LNCAP (cell line): ENCODE measurements at regions not wholly inside any gene's neighbourhood (a gene's known extent, or its start where the extent isn't known, plus 50 kb on each side); places are given as distances from the start of the nearest gene placed in this dataset.

Experiments
- TF ChIP-seq, protein P1 (sequence below): fragments of 450-650 bp; IDR thresholded peaks from 2 replicates; pipeline ENCODE4 v1.5.1; 2017; ENCODE audit warnings: mild to moderate bottlenecking

DNA sequence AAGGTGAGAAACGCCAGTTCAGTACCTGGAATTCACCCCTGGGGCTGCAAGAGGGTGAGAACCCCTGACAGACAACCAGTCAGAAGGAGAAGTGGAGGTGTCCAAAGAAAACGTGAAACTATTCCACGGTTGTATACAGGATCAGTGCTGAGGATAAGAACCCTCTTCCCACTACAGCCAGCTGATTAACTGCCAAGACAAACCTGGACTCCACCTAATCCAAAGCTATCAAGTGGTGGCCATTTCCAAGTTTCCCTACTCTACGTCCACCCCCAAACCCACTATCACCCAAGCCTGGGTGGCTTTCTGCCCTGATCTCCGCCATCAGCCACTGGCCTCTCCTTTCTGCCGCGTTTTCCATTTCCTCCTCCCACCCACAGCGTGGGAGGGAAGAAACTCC lies 312.3 kb upstream of the ID2 start:
- TF ChIP-seq, protein P1, sequence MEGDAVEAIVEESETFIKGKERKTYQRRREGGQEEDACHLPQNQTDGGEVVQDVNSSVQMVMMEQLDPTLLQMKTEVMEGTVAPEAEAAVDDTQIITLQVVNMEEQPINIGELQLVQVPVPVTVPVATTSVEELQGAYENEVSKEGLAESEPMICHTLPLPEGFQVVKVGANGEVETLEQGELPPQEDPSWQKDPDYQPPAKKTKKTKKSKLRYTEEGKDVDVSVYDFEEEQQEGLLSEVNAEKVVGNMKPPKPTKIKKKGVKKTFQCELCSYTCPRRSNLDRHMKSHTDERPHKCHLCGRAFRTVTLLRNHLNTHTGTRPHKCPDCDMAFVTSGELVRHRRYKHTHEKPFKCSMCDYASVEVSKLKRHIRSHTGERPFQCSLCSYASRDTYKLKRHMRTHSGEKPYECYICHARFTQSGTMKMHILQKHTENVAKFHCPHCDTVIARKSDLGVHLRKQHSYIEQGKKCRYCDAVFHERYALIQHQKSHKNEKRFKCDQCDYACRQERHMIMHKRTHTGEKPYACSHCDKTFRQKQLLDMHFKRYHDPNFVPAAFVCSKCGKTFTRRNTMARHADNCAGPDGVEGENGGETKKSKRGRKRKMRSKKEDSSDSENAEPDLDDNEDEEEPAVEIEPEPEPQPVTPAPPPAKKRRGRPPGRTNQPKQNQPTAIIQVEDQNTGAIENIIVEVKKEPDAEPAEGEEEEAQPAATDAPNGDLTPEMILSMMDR, result no peak

DNA sequence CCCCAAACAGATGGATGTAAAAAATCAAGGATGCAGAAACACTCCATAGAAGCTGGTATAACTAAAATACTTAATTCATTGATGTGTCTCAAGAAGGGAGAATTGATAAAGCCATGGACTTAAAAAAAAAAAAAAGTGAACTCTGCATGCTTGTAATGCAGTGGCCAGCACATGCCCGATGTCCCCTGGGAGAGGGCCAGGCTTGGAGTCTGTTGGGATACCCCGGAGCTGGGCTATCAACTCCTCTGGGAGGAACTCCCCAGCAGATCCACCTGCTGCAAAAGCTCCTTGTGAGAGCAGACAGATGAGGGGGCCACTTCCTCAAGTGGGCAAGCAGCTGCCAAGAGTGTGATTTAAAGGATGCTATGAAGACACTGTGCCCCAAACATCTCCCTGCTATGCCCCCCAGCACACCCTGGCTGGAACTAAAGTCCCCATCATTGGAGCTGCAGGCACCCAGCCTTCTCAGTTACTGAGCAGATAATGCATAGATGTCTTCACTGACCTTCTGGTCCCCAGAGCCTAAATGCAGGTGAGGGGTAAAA lies 311.5 kb upstream of the ID2 start:
- TF ChIP-seq, protein P1, result no peak

DNA sequence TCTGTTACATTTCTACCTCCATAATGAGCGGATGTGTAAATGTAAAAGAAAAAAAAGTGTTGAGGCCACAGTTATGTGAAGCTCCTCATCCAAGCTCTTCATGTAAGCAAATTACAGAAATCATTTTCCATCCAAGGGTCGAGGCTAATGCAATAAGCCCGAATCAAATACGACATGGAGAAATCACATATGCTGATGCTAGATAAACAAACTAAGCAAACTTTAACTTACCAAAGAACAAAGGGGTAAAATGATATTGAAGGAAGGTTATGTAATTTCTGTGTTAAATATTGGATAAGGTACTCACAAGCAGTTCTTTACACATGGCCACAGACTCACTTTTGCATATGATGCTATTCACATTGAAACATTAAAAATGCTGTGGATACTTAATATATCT lies 310.2 kb upstream of the ID2 start:
- TF ChIP-seq, protein P1, result no peak

DNA sequence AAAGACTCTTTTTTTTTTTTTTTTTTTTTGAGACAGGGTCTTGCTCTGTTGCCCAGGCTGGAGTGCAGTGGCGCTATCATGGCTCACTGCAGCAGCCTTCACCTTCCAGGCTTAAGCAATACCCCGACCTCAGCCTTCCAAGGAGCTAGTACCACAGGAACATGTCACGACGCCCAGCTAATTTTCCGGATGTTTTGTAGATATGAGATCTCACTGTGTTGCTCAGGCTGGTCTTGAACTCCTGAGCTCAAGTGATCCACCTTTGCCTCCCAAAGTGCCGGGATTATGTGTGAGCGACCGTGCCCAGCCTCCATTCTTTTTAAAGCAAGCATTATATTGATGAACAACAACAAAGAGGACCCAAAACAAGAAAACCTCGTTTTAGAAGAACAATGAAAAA lies 307.1 kb upstream of the ID2 start:
- TF ChIP-seq, protein P1, result no peak

DNA sequence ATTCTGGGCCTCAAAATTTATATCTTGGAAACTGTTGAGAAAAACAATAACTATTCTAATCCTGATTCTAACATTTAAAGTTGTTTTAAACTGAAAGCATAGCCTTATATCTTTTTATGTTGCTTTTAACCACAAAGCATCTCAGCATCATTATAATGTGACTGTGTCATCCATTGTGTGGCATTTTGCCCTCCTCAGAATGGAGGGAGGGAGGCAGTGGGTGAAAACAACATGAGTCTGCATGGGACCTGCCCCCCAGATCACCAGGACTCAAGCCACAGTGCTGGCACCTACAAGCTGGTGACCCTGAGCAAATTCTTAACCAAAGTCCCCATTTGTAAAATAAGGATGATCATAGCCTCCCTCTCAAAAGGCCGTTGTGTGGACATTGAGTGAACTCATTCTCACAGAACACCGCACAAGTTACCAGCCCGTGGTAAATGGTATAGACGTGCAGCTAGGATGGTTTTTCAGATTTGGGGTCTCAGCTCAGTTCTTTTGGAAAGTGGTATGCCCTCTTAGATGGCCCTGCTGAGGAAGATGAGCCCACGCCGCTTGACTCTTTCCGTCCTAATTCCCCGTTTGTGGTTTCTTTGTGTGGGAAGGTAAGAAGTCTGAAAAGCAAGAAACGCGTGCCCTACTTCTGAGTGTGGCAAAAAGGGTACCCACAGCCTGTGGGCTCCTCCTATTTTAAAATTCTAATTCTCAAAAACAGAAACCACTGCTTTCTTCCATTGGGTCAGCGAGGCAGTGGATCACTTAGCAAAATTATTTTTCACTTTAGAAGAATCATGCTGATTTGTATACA lies 305.0 kb upstream of the ID2 start:
- TF ChIP-seq, protein P1, result no peak

DNA sequence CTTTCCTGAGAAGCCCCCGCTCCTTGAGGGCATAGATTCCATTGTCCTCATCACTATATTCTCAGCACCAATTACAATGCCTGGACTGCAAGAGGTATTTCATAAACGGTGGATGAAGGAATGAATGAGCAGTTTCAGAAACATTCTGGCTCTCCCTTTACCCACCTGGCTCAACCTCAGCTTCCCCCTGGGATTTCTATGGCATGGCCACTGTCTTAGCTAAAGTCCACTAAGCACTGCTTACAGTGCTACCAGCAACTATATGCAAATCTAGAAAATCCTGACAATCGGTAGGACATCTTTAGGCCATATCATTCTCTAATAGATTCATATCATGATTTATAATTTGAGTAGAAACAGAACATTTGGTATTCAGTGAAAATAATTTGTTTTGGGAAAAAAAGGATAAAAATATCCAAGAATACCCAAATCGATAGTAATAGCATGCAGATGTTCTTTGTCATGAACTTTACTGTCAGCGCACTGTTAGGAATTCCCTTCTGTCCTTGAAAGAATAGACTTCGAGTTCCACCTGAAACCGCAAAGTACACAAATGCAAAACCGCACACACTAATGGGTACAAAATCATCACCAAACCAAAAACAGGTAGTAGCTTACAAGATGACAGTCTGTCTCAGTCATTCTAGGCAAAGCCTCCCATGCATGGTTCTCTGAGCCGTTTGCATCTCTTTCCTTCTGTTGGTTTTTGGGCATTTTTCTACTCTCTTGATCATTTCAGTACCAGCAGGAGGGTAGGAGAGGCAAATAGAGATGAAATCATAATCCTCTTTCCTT lies 303.6 kb upstream of the ID2 start:
- TF ChIP-seq, protein P1, result no peak

DNA sequence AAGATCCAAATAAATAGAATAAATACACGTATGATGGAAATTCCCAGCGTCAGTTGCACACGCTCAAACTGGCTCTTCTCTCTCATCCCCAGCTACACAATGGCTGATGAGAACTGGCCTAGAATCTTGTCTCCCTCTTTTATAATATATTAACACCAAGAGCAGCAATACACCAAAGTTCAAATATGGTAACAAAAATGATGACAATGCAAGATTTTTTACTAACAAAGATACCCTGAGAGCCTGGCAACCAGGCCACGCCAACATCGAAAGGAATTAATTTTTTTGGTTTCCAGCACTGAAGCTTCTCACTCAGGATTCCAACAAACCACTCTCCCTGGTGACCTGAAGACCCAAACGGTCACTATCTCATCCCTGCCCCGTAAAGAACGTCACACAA lies 302.7 kb upstream of the ID2 start:
- TF ChIP-seq, protein P1, result no peak
